ENCODE measurements at regions not wholly inside any gene's neighbourhood (a gene's known extent, or its start where the extent isn't known, plus 50 kb on each side); places are given as distances from the start of the nearest gene placed in this dataset.
"Not testable (repeated sequence)": the region's sequence is repeated elsewhere in the genome, so short reads cannot be mapped to it uniquely, and the experiment has no call there.

GRCh38 chr16:86219655-86220445, 290.5 kb upstream of the FOXF1 start:
- DNase-seq: no peak

DNA sequence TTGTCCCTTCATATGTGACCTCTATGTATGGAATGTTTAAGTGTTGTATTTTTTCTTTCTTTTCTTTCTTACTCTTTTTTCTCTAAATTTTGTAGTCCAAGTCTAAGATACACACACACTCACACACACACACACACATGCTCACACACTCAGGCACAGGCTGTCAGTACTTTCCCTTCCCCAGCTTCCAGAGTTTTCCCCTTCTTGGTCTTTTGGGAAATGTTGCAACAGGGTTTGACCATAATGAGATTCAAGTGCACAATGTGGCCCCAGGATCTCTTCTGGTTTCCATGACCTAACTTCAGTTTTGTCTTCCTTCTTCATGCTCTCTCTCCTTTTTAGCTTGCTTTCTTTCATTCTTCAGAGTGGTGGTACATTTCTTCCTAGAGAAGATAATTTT, 289.8 kb upstream of the FOXF1 start:
- DNase-seq: no peak

DNA sequence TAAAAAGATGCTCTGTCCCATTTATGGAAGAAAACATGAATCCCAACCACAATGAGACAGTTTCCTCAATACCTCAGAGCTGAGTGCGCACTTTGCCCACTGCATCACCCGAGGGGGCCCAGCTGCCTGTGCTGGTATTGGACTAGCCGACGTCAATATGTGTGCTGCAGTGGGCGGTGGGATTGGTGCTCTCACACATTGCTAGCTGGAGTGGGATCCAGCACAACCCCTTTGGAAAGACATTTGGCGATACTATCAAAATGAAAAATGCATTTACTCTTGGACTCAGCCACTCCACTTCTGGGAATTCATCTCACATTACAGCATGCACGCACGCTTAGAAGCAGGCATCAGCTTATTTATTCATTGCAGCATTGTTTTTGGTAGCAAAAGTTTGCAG, 289.2 kb upstream of the FOXF1 start:
- DNase-seq: no peak

DNA sequence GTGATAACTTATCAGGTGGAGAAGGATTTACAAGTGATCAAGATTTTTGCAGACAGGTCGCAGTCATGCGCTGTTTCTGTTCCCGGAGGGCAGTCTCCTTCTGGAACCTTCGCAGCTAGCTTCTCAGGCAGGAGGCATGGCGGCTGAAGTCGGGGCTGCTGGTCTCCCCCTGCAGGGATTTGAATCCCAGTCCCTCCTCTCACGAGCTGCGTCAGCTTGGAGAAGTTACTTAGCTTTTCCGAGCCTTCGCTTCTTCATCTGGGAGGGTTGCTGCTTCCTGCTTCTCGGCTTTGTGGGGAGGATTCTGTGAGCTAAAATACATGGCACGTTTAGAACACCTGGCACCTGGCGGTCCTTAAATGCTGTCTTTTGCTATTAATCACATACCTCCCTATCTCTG, 287.8 kb upstream of the FOXF1 start:
- DNase-seq: no peak

DNA sequence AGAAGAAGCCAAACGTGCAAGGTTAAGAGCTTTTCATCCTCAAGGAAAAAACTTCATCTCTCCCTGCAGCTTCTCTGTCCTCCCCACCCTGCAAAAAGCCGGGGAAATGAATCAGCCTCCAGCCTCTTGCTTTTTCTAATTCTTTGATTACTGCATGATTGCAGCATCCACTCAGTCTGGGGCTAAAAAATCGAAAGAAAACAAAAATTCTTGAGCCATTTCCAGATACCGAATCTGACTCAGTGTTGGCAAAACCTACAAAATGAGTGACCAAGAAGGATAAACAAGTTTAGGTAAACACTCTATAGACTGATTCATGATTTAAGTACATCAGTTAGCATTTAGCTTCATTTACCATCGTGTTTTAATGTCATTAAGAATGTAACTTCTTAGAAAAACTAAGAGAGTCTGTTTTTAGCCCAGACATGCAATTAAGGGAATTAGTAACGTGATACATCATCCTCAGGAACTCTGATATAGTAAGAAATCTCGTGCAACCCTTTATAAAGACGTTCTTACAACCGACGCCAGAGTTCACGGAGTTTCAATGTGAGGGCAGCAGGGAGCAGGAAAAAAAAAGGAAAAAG, 287.3 kb upstream of the FOXF1 start:
- DNase-seq: no peak

DNA sequence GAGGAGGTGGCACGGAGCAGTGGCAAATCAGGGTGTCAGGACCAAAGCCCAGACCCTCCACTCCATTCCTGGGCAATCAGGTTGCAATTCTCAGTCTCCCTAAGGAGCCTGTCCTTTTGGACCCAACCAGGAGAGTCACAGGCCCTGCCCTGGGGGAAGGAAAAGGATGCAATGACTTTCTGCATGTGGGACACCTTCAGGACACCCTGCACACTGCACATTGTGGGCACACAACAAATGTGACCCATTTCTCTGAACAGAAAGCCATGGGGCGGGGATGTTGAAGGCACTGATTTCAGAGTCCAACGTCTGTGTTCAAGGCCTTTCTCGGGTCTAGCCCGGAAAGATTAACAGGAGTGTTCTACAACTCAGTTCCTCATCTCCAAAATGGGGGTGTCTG, 286.2 kb upstream of the FOXF1 start:
- DNase-seq: no peak

DNA sequence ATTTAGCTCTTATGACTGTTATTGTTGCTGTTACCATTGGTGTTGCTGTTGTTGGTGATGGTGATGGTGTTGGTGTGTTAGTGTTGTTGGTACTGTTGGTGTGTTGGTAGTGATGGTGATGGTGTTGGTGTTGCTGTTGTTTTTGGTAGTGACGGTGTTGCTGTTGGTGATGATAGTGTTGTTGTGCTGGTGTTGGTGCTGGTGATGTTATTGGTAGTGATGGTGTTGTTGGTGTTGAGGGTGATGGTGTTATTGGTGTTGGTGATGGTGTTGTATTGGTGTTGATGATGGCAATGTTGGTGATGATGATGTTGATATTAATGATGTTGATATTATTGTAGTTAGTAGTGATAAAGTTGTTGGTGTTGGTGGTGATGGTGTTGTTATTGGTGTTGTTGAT, 285.7 kb upstream of the FOXF1 start:
- DNase-seq: no peak

- DNase-seq: no peak
Measured at GRCh38 chr16:86225905-86226371, 284.4 kb upstream of the FOXF1 start.

- no peak for DNase-seq
Measured at GRCh38 chr16:86227041-86227440, 283.3 kb upstream of the FOXF1 start.

DNA sequence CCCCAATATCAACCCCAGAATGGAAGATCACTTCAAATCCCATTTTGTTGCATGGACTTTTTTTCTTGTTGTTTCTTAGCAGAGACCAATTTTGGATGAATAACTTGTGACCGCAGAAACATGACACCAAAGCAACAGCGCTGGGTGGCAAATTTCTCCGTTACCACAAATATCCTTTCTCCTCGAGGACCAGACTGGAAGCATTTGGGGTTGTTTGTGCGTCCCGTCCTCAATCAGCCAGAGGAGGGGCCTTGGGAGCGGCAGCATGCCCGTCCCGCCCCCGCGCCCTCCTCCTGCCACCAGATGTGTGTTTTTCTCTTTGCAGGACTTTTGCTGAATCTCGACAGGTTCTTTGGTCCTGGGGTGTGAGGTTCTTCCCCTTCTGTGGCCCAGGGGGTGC, 282.5 kb upstream of the FOXF1 start:
- DNase-seq: no peak

DNA sequence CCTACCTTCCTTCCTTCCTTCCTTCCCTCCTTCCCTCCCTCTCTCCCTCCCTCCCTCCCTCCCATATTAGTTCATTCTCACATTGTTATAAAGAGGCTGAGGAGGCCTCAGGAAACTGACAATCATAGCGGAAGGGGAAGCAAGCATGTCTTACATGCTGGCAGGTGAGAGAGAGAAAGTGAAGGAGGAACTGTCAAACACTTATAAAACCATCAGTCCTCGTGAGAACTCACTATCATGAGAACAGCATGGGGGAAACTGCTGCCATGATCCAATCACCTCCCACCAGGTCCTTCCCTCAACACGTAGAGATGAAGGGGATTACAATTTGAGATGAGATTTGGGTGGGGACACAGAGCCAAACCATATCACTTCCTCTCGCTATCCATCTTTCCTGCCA, 281.6 kb upstream of the FOXF1 start:
- DNase-seq: no peak

DNA sequence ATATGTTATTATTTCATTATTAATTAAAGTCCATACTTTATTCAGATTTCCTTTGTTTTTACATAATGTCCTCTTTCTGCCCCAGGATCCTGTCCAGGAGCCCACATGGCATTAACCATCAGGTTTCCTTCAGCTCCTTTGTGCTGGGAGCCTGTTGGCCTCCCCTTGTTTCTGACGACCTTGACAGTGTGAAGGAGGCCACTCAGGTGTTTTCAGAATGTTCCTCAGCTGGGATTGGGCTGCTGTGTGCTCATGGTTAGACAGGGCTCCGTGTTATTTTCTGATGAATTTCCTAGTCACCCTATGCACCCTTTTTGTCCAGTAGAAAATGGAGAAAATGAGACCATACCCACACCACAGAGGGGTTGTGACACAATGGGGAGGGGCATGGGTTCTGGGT, 281.0 kb upstream of the FOXF1 start:
- DNase-seq: no peak

DNA sequence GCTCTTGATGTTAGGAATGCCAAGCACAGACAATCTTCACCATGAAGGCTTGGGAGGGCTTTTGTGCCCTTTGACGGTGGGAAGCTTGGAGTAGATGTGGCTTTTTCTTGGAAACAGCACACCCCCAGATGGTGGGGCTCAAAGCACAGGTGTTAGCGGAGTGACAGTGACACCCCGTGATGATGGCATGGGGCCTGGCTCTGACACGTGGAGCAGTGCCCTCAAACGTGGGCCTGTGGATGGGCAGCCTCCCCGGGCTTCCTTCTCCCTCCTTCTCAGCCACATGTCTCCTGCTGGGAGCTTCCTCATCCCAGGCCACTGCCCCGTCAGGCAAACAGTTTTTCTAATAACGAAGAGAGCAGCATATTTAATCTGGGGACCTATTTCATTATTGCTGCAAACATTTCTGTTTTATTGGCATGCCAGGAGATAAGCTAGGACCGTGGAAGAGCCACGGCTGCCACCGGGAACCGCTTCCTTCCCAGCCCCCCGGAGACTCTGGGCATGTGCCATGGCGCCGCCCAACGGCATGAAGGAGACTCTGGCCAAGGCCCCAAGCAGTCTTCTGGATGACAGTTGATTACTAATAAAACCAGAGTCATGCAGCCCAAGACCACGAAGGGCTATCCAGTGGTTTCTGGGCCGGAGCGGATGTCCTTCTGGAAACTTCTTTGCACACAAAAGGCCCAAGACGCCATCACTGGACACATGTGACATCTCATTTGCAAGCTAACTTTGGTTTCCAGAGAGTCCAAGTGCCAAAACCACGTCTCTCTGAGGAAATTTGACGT, 280.3 kb upstream of the FOXF1 start:
- DNase-seq: no peak

DNA sequence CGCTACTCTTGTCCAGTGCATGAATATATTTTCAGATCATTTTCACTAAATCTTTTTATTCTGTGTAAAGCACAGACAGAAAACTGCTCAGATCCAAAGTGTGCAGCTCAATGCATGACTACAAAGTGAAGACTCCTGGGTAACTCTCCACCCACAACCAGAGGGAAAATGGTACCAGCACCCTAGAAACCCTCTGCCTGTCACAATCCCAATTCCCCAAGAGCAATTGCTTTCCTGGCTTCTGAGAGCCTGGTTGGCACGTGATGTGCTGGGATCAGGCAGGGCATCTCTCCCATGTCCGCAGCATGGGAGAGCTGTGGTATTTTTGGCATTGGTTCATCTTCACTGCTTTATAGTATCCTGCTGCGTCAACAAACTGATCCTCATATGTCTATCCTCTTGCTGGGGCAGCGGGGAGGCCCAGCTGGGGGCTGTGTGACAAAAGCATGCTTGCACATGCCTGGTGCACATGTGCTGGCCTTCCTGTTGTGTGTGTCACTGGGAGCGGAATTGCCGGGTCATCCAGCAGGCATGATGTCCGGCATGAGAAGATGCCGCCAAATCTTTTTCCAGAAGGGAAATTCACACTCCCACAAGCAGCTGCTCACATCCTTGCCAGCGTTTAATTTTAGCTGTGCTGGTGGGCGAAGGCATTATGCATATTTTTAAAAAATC, 278.9 kb upstream of the FOXF1 start:
- no peak for DNase-seq

- no peak for DNase-seq
Measured at GRCh38 chr16:86231996-86232350, 278.4 kb upstream of the FOXF1 start.

- DNase-seq: no peak
Measured at GRCh38 chr16:86232496-86232895, 277.8 kb upstream of the FOXF1 start.

GRCh38 chr16:86233506-86233905, 276.8 kb upstream of the FOXF1 start:
- DNase-seq: not testable (repeated sequence)

DNA sequence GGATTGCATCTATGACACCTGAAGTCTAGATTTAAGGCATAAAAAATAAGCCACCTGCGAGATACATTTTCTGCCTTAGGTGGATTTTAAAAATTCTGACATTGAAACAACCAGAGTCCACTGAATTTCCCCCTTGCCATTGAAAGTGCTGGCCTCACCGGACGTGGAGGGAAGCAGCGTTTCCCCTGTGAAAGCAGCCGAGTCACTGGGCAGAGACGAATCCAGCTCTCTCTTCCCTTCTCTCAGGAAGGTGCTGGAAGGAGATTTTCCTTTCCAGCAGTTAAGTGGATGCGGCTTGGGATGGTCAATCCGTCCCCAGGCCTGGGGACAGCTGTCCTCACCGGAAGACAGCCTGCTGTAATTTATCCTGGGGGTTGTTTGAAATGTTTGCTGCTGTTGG, 270.9 kb upstream of the FOXF1 start:
- no peak for DNase-seq

DNA sequence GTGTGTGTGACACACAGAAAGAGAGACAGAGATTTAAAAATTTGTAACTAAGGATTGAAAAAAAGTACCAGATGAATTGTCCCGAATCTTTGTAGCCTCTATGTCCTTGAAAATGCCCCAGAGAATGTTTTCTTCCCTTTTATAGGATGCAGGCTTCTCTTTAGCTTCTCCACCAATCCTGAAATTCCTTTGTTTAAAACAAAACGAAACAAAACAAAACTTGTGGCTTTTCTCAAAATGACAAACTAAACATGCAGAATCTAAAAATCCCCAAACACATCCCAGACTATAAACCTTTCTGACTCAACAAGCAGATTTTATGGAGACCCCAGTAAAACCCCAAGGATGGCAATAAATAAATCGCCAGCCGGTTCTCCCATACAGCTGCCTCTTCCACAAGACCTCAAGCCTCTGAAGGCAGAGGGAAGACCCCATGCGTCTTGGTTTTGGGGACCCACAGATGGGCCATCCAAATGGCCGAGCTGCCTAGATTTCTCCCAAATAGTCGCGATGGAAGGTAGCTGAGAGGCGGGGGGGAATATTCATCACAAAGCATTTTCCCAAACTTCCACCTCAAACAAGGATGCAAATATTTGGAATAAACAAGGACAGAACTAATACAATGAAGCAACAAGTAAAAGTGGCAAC, 269.5 kb upstream of the FOXF1 start:
- DNase-seq: no peak

DNA sequence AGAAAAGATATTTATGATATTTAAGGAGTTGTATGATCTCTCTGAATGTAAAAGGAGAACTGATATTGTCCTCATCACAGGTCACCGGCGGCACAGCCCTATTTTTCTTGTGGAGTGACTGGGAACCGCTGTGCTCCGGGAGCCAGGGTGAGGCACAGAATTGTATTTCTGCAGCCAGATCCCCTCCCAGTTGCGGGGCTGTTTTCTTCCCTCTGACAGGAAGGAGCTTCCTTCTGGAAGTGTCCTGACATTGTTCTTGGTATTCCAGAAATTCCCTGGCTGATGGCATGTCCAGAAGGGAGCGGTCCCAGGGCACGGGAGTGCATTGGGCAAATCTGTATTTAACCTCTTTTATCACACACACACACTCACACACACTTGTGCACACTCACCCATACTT, 268.6 kb upstream of the FOXF1 start:
- DNase-seq: no peak

- no peak for DNase-seq
Measured at GRCh38 chr16:86242244-86243122, 267.8 kb upstream of the FOXF1 start.

GRCh38 chr16:86243123-86243473, 267.2 kb upstream of the FOXF1 start:
- no peak for DNase-seq

Data from NCI-H526 (cell line).